Peyer's patch (tissue), 4 donors: ENCODE measurements at regions not wholly inside any gene's neighbourhood (a gene's known extent, or its start where the extent isn't known, plus 50 kb on each side); places are given as distances from the start of the nearest gene placed in this dataset.
"Not testable (repeated sequence)": the region's sequence is repeated elsewhere in the genome, so short reads cannot be mapped to it uniquely, and the experiment has no call there.

Experiments
- POLR2A ChIP-seq, 2 donors: fragments of 450-650 bp; IDR thresholded peaks; one replicate each; pipeline ENCODE4 v1.5.1; 2017; ENCODE audit warnings: antibody characterized with exemption in 2 of 2, mild to moderate bottlenecking in 2 of 2, moderate library complexity in 2 of 2
- TF ChIP-seq, protein P1 (sequence below), 6 experiments: fragments of 450-650 bp in 4 of 6; fragments of 200-600 bp in 2 of 6; sonication (generic) in 1 of 6; IDR thresholded peaks; one replicate each; pipeline ENCODE4 v1.5.1; 2017 to 2019; ENCODE audit warnings: antibody characterized with exemption in 6 of 6, mild to moderate bottlenecking in 3 of 6, moderate library complexity in 1 of 6

GRCh38 chr1:72428276-72428675 lies 145.9 kb upstream of the NEGR1 start:
- TF ChIP-seq, protein P1, sequence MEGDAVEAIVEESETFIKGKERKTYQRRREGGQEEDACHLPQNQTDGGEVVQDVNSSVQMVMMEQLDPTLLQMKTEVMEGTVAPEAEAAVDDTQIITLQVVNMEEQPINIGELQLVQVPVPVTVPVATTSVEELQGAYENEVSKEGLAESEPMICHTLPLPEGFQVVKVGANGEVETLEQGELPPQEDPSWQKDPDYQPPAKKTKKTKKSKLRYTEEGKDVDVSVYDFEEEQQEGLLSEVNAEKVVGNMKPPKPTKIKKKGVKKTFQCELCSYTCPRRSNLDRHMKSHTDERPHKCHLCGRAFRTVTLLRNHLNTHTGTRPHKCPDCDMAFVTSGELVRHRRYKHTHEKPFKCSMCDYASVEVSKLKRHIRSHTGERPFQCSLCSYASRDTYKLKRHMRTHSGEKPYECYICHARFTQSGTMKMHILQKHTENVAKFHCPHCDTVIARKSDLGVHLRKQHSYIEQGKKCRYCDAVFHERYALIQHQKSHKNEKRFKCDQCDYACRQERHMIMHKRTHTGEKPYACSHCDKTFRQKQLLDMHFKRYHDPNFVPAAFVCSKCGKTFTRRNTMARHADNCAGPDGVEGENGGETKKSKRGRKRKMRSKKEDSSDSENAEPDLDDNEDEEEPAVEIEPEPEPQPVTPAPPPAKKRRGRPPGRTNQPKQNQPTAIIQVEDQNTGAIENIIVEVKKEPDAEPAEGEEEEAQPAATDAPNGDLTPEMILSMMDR (IDR thresholded peaks at IDR 0.05) = not testable (repeated sequence)
- not testable (repeated sequence) for TF ChIP-seq POLR2A (IDR thresholded peaks at IDR 0.05)
